Activated T-cell treated with anti-CD3 and anti-CD28 coated beads, Interleukin-2, amount 50 U/mL, for 1 hour (primary cell): ENCODE measurements at regions not wholly inside any gene's neighbourhood (a gene's known extent, or its start where the extent isn't known, plus 50 kb on each side); places are given as distances from the start of the nearest gene placed in this dataset.
"Not testable (repeated sequence)": the region's sequence is repeated elsewhere in the genome, so short reads cannot be mapped to it uniquely, and the experiment has no call there.

Experiments
- DNase-seq: peaks from one replicate; pipeline ENCODE4 v3.0.0-alpha.2; 2020

DNA sequence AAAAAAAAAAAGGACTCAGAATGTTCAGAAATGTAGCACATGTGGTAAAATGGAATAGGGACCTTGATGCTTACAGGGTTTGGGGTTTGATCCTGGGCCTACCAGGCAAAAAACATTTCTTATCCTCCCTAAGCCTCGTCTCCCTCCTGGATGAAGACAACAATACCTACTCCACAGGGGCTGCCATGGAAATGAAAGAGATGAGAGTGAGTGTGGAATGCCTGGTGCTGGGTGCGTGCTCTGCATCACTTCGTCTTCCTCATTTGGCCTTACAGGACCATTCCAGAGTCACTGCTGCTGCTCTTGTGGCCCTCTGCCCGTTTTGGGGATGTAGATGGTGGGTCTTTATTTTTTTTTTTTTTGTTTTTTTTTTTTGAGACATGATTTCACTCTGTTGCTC, 692.9 kb upstream of the EEF2KMT start:
- no peak for DNase-seq

DNA sequence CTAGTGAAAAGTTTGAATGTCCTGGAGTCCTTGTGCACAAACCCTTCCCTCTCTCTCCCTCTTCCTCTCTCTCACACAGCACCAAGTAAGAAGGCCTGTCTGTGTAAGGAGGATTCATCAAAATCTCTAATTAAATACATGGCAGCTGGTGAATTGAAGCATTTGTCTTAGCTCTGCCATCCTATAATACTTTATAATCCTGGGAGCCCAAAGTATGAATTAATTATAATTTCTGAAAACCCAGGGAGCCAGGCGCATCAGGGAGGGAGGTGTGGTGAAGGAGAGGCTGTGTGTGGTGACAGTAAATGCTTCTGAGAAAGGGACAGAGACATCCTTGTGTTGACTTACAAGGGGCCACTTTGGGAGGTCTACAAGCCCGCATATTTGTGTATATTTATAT, 691.4 kb upstream of the EEF2KMT start:
- DNase-seq: no peak

DNA sequence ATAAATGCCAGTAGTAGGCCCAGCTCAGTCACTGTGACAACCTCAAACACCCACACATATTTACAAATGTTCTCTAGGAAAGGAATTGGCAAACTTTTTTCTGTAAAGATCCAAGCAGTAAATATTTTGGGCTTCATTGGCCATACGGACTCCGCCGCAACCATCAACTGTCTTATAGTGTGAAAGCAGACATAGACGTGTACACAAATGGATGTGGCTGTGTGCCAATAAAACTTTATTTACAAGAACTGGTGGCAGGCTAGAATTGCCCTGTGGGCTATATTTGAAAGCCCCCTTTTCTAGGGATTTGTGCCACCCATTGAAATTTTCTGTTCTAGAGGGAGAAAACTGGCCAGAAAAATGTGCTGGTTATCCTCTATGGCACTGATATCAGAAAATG, 683.8 kb upstream of the EEF2KMT start:
- no peak for DNase-seq

DNA sequence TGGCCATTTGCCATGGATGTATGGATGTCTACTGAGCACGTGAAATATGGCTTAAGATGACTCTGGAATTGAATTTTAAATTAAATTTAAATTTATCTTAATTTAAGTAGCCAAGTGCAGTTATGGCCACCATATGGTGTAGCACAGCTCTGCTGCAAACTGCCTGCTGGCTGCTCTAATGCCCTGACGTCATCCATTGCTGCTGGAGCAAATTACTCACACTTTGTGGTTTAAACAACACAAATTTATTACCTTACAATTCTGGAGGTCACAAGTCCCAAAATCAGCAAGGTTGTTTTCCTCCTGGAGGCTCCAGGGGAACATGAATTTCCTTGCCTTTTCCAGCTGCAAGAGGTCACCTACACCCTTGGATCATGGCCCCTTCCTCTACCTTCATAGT, 679.3 kb upstream of the EEF2KMT start:
- no peak for DNase-seq

DNA sequence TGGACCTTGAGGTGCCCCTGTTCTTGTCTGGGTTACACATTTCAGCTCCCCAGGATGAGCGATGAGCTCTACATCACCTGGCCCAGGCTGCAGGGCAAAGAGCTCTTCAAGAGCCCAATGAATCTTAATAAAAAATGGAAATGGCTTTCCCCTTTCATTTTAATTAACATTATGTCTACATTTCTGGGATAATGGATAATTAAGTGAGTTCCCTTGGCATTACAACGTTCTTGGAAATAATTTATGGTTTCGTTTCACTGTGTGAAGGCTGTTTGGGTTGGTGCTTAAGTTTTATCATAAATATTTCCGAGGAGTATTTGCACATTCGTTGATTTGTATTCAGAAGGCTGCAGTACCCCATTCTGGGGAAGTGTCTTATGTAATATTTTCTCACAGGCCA, 678.3 kb upstream of the EEF2KMT start:
- no peak for DNase-seq

DNA sequence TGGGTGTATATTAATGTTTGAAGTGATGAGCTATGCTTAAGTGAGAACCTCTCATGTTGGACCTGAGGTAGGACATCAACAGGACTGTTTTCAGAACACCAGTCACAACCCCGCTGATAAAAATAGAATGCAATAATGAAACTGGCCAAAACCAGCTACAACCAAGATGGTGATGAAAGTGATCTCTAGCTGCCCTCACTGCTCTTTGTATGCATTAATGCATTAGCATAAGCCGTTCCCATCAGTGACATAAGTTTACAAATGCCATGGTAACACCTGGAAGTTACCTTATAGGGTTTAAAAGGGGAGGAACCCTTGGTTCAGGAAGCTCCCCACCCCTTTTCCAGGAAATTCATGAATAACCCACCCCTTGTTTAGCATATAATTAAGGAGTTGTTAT, 672.5 kb upstream of the EEF2KMT start:
- DNase-seq: no peak

DNA sequence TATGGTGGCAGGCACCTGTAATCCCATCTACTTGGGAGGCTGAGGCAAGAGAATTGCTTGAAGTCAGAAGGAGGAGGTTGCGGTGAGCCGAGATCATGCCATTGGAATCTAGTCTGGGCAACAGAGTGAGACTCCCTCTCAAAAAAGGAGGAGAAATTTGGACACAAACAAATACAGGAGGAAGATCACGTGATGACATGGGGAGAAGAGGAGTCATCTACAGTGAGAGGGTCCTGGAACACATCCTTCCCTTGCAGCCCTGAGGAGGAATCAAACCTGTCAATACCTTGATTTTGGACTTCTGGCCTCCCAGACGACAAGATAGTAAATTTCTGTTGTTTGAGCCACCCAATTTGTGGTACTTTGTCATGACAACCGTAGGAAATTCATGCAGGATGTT, 671.9 kb upstream of the EEF2KMT start:
- DNase-seq: no peak

DNA sequence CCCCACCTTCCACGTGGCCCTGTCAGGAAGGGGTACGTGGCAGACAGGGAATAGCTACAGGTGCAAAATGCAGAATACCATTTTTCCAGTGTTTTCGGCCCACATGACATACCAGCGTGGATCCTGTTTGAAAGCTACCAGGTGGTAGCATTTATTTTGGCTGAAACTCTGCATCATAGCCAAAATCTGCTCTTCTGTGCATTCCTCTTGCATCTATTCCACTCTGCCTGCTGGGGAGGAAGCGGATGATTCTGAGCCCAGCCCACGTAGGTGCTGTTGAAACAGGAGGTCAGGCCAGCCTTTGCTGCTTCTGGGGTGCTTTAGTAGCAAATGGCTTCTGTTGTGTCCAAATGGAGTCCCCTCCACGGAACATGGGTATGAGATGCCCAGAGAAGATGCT, 670.9 kb upstream of the EEF2KMT start:
- DNase-seq: no peak

DNA sequence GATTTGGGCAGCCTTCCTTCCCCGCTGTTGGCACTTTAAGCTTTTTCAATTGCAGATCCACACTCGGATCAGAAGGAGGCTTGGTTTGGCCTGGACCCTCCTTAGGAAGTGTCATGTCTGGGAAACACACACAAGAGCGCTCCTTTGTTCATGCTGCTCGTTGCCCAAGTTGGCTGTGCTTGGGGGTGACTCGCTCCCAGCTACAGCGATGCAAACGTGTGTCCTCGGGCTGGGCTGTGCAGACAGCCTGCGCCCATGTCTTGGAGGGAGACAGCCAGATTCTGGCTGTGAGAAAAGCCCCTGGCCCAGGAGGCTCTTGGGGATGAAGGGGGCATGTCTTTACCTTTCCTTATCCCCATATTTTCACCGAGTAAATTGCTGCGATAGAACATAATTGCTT, 665.6 kb upstream of the EEF2KMT start:
- no peak for DNase-seq

DNA sequence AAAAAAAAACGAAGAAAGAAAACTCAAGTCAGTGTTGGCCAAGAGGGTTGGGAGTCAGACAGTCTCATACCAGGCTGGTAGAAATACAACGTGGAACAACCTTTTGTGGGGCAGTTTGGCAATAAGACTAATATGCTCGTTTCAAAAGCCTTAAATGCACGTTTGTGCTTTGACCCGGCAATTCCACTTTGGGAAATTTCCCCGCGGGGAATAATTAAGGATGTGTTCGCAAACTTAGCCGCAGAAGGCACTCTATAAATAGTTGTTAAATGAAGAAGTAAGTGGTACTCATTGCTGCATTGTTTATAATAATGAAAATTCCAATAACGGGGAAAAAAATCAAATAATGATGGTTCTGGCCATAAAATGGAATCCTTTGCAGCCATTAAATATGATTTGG, 664.8 kb upstream of the EEF2KMT start:
- DNase-seq: no peak

DNA sequence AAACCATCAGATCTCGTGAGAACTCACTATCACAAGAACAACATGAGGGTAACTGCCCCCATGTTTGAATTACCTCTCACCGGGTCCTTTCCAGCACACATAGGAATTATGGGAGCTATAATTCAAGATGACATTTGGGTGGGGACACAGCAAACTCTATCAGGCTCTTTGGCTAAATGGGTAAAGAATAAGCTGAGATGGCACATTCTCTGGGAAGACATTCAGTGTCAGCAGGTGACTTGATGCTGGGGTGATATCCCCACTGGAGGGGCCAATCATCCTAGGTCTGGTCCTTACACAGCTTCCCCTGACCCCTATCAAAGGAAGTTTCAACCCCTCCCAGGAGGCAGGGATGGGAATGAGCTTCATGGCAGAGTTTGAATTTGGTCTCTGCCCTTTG, 664.0 kb upstream of the EEF2KMT start:
- DNase-seq: no peak

DNA sequence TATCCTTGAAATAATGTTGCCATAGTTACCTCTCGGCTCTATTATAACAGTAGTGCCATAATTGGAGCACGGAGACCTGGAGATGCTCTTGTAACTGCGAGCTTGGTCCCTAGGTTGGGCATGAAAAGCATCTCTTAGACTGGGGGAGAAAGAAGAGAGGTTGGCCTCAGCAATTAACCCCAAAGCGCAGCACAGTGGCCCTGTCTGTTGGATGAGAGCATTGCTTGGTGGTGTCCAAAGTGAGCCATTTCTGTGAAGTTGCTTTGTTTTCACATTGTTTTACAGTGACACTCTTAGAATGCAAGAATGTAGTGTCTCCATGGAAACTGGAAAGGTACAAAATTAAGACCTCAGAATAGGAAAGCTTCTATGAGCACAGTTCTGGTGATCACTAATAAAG, 660.7 kb upstream of the EEF2KMT start:
- DNase-seq: no peak

DNA sequence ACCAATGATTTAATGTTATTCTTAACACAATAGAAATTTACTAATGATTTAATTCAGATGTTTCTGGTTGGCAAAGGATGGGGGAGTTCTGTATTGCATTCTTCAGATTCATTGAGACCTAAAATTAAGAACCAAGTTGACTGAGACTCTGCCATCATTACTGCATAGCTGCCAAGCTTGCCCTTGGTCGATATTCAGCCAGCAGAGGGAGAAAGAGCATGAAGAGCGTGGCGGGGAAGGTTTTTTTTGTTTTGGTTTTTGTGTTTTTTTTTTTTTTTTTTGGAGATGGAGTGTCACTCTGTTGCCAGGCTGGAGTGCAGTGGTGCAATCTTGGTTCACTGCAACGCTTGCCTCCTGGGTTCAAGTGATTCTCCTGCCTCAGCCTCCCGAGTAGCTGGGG, 659.4 kb upstream of the EEF2KMT start:
- DNase-seq: no peak

DNA sequence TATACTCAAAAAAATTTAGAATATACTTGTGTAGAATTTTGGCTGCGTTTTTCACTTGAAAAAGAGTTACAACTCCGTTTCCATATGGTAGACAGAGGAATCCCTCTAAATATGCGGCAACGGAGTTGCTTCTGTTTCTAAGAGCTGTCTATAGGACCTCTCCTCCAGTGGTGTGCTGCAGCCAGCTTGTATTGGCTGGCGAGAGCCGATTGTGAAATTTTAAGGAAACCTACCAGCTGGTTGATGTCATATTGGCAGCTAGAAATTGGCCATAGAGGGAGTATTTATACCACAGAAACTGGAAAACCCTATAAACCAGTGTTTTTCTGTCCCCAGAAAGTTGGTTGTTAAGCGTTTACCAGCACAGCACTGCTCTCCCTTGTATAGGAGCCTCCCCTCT, 655.8 kb upstream of the EEF2KMT start:
- DNase-seq: no peak

DNA sequence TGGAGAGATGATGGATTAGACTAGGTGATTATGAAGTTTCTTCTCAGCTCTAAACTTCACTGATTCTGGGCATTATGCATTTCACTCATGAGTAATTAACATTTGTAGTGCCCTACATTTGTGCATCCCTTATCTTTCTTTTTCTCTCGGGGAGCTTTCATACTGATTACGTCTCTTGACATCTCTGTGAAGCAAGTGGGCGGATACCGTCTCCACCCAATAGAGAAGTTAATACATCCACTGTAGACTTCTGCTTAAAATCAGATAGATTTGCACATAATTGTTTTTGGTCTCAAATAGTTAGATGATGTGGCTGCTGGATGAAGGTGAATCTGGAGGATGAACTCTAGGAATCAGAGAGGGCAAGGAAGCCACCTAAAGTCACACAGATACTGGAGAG, 653.6 kb upstream of the EEF2KMT start:
- DNase-seq: no peak

DNA sequence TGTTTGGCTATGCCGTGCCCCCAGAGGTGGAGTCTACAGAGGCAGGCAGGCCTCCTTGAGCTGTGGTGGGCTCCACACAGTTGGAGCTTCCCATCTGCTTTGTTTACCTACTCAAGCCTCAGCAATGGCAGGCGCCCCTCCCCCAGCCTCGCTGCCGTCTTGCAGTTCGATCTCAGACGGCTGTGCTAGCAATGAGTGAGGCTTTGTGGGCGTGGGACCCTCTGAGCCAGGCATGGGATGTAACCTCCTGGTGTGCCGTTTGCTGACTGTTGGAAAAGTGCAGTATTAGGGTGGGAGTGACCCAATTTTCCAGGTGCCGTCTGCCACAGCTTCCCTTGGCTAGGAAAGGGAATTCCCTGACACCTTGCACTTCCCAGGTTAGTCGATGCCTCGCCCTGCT, 652.8 kb upstream of the EEF2KMT start:
- DNase-seq: not testable (repeated sequence)

DNA sequence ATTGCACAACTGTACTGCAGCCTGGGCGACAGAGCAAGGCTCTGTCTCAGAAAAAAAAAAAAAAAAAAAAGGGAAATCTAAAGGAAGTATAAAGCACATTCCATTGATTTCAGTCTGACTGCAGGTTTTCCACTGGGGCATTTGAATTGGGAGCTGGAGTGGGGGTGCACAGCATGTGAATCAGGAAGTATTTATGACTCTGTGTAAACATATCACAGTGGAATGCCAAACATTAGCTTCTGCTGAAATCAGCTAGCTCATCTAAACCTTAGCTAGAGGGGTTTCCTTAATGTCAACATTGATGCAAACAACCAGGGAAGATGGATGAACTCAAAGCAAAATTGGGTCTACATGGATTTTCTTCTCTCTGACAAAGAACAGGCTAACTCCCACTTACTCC, 641.0 kb upstream of the EEF2KMT start:
- DNase-seq: no peak

DNA sequence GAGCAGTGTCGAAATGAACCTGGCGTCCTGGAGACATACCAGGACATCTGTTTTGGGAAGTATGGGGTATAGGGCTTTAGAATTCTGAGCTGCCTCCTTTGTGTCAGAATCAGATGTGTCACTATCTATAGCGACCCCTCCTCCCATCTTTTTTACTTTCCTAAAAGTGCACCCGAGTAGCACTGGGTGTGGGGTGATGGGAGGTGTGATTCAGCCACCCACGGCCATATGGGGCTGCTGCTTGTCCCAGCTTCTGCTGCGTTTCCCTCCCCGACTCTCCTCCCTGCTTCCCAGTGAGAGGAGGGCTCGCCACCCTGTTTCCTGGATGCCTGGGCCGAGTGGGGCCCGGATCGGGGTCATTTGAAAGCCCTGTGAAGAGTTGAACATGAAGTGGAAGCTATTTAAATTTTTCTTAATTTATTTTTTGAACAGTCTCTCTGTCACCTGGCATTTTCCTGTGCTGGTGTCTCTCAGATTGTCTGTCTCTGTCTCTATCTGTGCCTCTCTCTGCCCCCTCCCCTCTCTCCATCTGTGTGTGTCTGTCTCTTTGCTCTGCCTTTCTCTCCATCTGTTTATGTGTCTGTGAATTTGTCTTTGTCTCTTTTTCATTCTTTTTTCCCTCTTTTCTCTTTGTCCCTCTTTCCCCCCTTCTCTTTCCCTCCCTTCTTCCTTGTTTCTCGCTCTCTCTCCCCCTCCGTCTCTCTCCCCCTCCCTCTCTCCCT, 638.8 kb upstream of the EEF2KMT start:
- DNase-seq: no peak

DNA sequence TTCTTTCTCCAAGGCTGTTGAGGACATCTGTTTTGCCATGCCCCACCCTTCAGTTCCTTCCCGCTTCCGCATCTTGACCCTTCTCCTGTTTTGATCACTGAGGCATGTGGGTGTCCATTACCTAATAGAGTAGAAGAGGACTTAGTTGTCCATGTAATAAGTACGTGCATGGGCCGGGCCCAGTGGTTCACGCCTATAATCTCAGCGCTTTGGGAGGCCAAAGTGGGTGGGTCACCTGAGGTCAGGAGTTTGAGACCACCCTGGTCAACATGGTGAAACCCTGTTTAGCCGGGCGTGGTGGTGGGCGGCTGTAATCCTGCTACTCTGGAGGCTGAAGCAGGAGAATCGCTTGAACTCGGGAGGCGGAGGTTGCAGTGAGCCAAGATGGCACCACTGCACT, 637.8 kb upstream of the EEF2KMT start:
- DNase-seq: no peak

DNA sequence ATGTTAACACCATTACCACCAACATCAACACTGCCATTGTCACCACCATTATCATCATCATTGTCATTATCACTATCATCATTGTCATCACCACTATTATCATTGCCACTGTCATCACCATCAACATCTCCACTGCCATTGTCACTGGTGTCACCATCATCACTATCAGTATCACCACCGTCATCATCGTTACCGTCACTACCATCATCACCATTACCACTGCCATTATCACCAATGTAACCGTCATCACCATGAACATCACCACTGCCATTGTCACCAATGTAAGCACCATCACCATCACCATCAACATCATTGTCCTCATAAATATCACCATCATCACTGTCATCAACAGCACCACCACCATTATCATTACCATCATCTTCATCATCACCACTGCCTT, 633.2 kb upstream of the EEF2KMT start:
- no peak for DNase-seq

DNA sequence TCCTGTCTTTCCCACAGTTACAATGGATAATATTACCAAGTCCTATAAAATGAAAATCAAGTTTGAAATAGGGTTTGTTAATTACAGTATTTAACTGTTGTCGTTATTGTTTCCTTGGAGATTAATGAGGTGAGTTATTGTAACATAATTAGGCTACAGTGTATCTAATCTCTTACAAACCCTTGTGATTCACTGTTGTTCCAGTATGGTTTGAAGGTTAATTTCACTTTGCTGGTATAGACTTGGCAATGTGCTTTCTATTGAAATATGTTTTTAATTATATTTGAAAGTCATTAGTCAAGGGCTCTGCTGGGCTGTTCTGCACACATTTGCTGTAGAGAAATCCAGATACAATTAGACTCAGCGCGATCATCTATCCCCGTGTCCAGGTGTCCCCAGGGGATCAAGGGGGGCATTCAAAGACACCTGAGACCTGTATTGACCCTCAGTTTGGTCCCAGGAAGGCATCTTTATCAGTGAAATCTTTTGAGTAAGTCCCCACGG, 624.6 kb upstream of the EEF2KMT start:
- DNase-seq: no peak

DNA sequence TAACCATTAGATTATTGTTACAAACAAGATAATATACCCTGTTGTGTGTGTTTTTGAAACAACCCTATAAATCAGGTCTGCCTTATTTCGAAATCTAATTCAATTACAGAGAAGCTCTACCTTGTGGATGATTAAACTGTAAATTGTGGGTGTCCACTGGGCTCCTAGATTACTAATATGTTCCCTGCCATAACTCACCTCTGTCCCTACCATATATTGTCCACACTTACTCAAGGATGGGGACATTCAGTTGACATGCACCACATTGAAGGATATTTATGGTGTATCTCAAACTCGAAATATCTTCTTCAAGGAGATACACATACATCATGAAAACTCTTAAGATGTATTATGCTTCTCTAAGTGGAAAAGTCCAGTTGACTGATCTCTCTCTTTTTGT, 617.6 kb upstream of the EEF2KMT start:
- no peak for DNase-seq

DNA sequence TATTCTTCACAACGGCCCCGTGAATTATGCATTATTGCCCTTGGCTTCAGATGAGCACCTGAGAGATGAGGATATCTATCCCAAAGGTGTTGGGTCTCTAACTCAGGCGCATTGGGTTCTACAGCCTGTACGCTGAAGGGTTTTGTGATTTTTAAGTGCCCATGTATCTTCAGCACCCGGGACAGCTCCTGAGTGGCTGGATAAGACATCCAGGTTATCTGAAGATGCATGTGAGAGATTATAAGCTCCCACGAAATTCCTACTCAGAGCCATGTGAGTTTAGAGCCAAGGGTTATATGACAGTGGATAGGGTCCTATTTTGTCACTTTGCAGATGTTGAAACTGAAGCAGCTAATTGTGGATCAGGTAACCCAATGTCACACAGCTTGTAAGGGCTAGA, 612.3 kb upstream of the EEF2KMT start:
- DNase-seq: no peak

DNA sequence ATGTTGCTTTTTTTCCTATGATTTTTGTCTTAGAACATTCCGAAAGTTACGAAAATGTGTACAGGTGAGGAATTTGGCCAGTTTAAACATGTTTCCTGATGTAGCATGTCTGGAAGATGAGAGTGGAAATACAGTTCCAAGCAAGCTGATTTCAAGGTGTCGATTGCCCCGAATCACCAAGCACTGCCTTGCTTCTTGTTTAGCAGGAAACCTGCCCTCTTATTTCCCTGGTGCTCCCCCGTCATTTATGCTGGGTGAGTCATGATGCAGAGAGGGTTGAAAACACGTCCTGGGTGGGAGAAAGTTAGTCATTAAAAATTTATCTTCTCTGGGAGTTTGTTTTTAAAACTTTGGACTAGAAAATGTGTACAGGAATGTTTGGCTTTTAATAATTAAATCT, 608.6 kb upstream of the EEF2KMT start:
- no peak for DNase-seq

DNA sequence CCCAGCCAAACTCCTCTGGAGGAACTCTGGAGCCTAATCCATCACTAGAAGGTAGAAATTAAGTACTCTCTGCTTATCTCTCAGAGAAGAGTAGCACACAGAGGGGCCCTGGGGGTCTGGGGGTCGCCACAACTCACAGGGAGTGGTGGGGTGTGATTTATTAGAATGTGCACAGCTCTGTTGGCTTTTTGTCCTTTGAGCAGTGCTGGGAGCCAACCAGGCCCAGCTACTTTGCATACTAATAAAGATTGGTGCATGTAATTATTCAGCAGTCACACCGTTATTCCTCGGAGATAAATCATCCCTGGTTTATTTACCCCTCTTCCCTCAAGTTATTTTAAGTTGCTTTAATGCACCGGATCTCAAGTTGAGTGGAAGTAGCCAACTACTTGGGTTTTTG, 606.7 kb upstream of the EEF2KMT start:
- no peak for DNase-seq

DNA sequence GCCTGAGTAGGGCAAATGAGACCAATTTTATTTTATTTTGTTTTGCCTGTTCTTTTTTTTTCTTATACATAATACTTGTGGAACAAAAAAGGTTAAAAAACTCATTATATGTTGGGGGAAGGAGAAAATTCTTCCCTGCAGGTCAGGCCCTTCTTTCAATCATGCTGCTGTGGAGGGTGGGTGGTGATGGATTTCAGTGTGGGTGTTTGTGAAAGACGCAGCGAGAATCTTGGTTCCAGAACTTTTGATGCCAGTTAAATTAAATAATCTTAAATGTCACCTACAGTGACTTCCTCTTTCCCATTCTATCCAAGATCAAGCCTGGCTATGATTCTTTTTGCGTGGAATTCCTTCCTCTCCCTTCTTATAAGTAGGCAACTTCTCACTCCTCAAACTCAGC, 595.8 kb upstream of the EEF2KMT start:
- no peak for DNase-seq
